Heart left ventricle (tissue), 16 donors: ENCODE measurements at regions not wholly inside any gene's neighbourhood (a gene's known extent, or its start where the extent isn't known, plus 50 kb on each side); places are given as distances from the start of the nearest gene placed in this dataset.
A peak's percentile ranks its signal among the peaks of the same experiment; 100 is the strongest.

ENCODE experiments used
- ATAC-seq, 4 donors: fragments of 200-7000 bp; cut with Tn5 transposase; one replicate each; pipeline ENCODE4 v1.9.1; 2020 to 2022; ENCODE audit warnings: moderate library complexity in 4 of 4, mild to moderate bottlenecking in 3 of 4, moderate number of reproducible peaks in 1 of 4
- DNase-seq, 5 donors: peaks; one replicate each; pipeline ENCODE4 v3.0.0-alpha.2; 2020
- H3K27ac ChIP-seq, 12 donors: fragments of 200-600 bp; sonication (generic) in 4 of 12; one replicate each; pipeline versions ENCODE4 v1.5.0 to v1.8.0; 2016 to 2022; ENCODE audit warnings: mild to moderate bottlenecking in 2 of 12
- H3K27me3 ChIP-seq, 9 donors: fragments of 200-600 bp; sonication (generic) in 2 of 9; one replicate each; pipeline versions ENCODE4 v1.5.1 to v1.8.0; 2016 to 2022; ENCODE audit warnings: mild to moderate bottlenecking in 3 of 9
- H3K36me3 ChIP-seq, 9 donors: fragments of 200-600 bp; sonication (generic) in 2 of 9; one replicate each; pipeline versions ENCODE4 v1.5.0 to v1.8.0; 2018 to 2022; ENCODE audit warnings: mild to moderate bottlenecking in 2 of 9
- H3K4me1 ChIP-seq, 12 donors: fragments of 200-600 bp; sonication (generic) in 4 of 12; one replicate each; pipeline versions ENCODE4 v1.5.0 to v1.8.0; 2016 to 2022; ENCODE audit warnings: mild to moderate bottlenecking in 3 of 12
- H3K4me3 ChIP-seq, 12 donors: fragments of 200-600 bp; sonication (generic) in 4 of 12; one replicate each; pipeline versions ENCODE4 v1.5.0 to v1.8.0; 2017 to 2022; ENCODE audit warnings: mild to moderate bottlenecking in 9 of 12, moderate library complexity in 4 of 12
- H3K9me3 ChIP-seq, 12 donors: fragments of 200-600 bp; sonication (generic) in 4 of 12; one replicate each; pipeline versions ENCODE4 v1.5.0 to v1.8.0; 2016 to 2022; ENCODE audit warnings: mild to moderate bottlenecking in 1 of 12
- CTCF ChIP-seq, 12 donors: fragments of 200-600 bp; sonication (generic) in 4 of 12; IDR thresholded peaks; one replicate each; pipeline versions ENCODE4 v1.5.0 to v1.8.0; 2018 to 2022; ENCODE audit warnings: antibody characterized with exemption in 12 of 12, mild to moderate bottlenecking in 5 of 12
- POLR2A ChIP-seq, 2 donors: fragments of 450-650 bp; IDR thresholded peaks; one replicate each; pipeline ENCODE4 v1.6.1; 2017; ENCODE audit warnings: antibody characterized with exemption in 2 of 2, mild to moderate bottlenecking in 2 of 2, moderate library complexity in 2 of 2
- WGBS, 4 donors: extraction: QIAGEN DNeasy Blood & Tissue Kit in 2 of 4; methylation state at CpG; one replicate each; pipeline versions ENCODE4 v1.1.5 to v1.1.7; 2013 to 2018; 5-methylcytosine and 5-hydroxymethylcytosine counted together
- intact Hi-C, 10 donors: fragments of 100-400 bp; cut with DNase I; formaldehyde crosslinking; loops; one replicate each; pipeline versions ENCODE4 v1.11.1 to v1.14.2; 2022
- donor health status: ischemic (EF 13 %, LVEDD 7.1; RV severe dilation, severe dysfunction).
- donor health status: healthy with polysubstance abuse.
- donor health status: DM: no; HTN: yes; CAD: no.
- donor health status: DM: no; HTN: no; CAD: no.
- donor health status: ischemic (EF 25% LVEDD 6.9; RV normal size, moderate dysfunction).
- donor health status: ischemic (EF 25% LVEDD 5.7; RV mildly dilated, moderate dysfunction).
- donor health status: healthy.
- donor health status: DM: yes; HTN: yes; CAD: no.
- donor health status: ischemic (EF 35%, LVEDD 5.7; RV mildly dilated, moderate dysfunction).
- donor health status: nonischemic (EF 11% LVEDD 7.7; RV severe dilation, severe dysfunction).
- donor health status: DM: yes; HTN: yes; CAD: no.
- donor health status: PGD.
- donor health status: ischemic (EF 29% LVEDD 5.4; RV normal size, mild dysfunction).
- donor health status: nonischemic (EF 23%, LVEDD 6.1; RV moderate dilation, normal function).

- intact Hi-C loops = no loop called here
Observed at GRCh38 chr12:18810537-18811253, 72.8 kb downstream of the CAPZA3 start.

GRCh38 chr12:18811273-18811672, 73.4 kb downstream of the CAPZA3 start:
- WGBS, 4 donors = 13 to 26% (median 21%) methylated on average over 3 of the region's 3 CpGs
- TF ChIP-seq POLR2A (IDR thresholded peaks at IDR 0.05) (no peak), CTCF (IDR thresholded peaks at IDR 0.05) (no peak)
- Histone ChIP-seq H3K36me3 (no peaks in the 10 kb centered on the region), H3K27me3 (no peaks in the 10 kb centered on the region), H3K27ac (peak overlapping the region in 3 of 12 donors; percentile 7 to 16 (median 14)), H3K9me3 (no peaks in the 10 kb centered on the region), H3K4me3 (no peak overlapping the region), H3K4me1 (peaks cover 0 to 9% (median 0%) of the 10 kb centered on the region in 12 donors)
- intact Hi-C loops = no loop called here
- ATAC-seq = no peak
- no peak for DNase-seq

More at GRCh38 chr12:18810537-18811253, 72.8 kb downstream of the CAPZA3 start:
- DNase-seq (peak in 1 of 5 donors; percentile 31), ATAC-seq (peak in 3 of 4 donors; percentile 50 to 54 (median 50))
- Histone ChIP-seq H3K9me3 (no peaks in the 10 kb centered on the region), H3K27me3 (no peaks in the 10 kb centered on the region), H3K4me1 (peaks cover 0 to 13% (median 1%) of the 10 kb centered on the region in 12 donors), H3K27ac (peak overlapping the region in 4 of 12 donors; percentile 7 to 16 (median 14)), H3K36me3 (no peaks in the 10 kb centered on the region), H3K4me3 (no peak overlapping the region)
- TF ChIP-seq CTCF (IDR thresholded peaks at IDR 0.05) = no peak
- no peak for TF ChIP-seq POLR2A (IDR thresholded peaks at IDR 0.05)
- WGBS, 4 donors = 47 to 66% (median 57%) methylated on average over 10 of the region's 10 CpGs

- no peak overlapping the region for H3K27ac ChIP-seq
- peaks cover 0 to 9% (median 0%) of the 10 kb centered on the region in 12 donors for H3K4me1 ChIP-seq
- no peaks in the 10 kb centered on the region for H3K27me3 ChIP-seq
- WGBS, 4 donors = 44 to 65% (median 57%) methylated on average over 2 of the region's 2 CpGs
- DNase-seq (no peak), ATAC-seq (peak in 1 of 4 donors; percentile 29)
- intact Hi-C loops = no loop called here
- TF ChIP-seq CTCF (IDR thresholded peaks at IDR 0.05) (no peak), POLR2A (IDR thresholded peaks at IDR 0.05) (no peak)
- no peaks in the 10 kb centered on the region for H3K36me3 ChIP-seq
- no peaks in the 10 kb centered on the region for H3K9me3 ChIP-seq
- H3K4me3 ChIP-seq = no peak overlapping the region
Observed at GRCh38 chr12:18813753-18814152, 75.8 kb downstream of the CAPZA3 start.

GRCh38 chr12:18818579-18819268, 80.8 kb downstream of the CAPZA3 start:
- ATAC-seq (no peak), DNase-seq (no peak)
- Histone ChIP-seq H3K9me3 (no peaks in the 10 kb centered on the region), H3K36me3 (no peaks in the 10 kb centered on the region), H3K4me3 (no peak overlapping the region), H3K27ac (no peak overlapping the region), H3K4me1 (no peaks in the 10 kb centered on the region), H3K27me3 (no peaks in the 10 kb centered on the region)
- 72 to 84% (median 77%) methylated on average over 6 of the region's 6 CpGs for WGBS, 4 donors
- intact Hi-C loops = no loop called here
- TF ChIP-seq POLR2A (IDR thresholded peaks at IDR 0.05) = no peak
- TF ChIP-seq CTCF (IDR thresholded peaks at IDR 0.05) = no peak
